Aorta (tissue), 5 donors: ENCODE measurements at regions not wholly inside any gene's neighbourhood (a gene's known extent, or its start where the extent isn't known, plus 50 kb on each side); places are given as distances from the start of the nearest gene placed in this dataset.

Experiments
- ATAC-seq: fragments of 200-7000 bp; cut with Tn5 transposase; one replicate; pipeline ENCODE4 v1.9.1; 2022; ENCODE audit warnings: moderate library complexity; ENCODE audit not compliant: low FRiP score
- DNase-seq, 2 donors: peaks; one replicate each; pipeline ENCODE4 v3.0.0-alpha.2; 2020
- H3K27ac ChIP-seq, 2 donors: one replicate each; pipeline ENCODE4 v1.5.1; 2013; ENCODE audit warnings: low read length in 2 of 2, mild to moderate bottlenecking in 2 of 2, moderate library complexity in 2 of 2, control low read depth in 1 of 2, inconsistent platforms in 1 of 2, low read depth in 1 of 2
- H3K27me3 ChIP-seq, 2 donors: one replicate each; pipeline ENCODE4 v1.6.1; 2013; ENCODE audit warnings: control low read depth in 1 of 2, low read length in 1 of 2, mild to moderate bottlenecking in 1 of 2, moderate library complexity in 1 of 2; ENCODE audit not compliant: insufficient read depth in 2 of 2, control insufficient read depth in 1 of 2
- H3K36me3 ChIP-seq, 2 donors: one replicate each; pipeline ENCODE4 v1.6.1; 2013; ENCODE audit warnings: control low read depth in 1 of 2, low read length in 1 of 2, mild to moderate bottlenecking in 1 of 2; ENCODE audit not compliant: insufficient read depth in 2 of 2, control insufficient read depth in 1 of 2
- H3K4me1 ChIP-seq, 2 donors: one replicate each; pipeline ENCODE4 v1.6.1; 2013; ENCODE audit warnings: low read length in 2 of 2, control low read depth in 1 of 2, mild to moderate bottlenecking in 1 of 2, moderate library complexity in 1 of 2; ENCODE audit not compliant: insufficient read depth in 2 of 2, control insufficient read depth in 1 of 2
- H3K4me3 ChIP-seq, 2 donors: one replicate each; pipeline ENCODE4 v1.5.1; 2013; ENCODE audit warnings: low read length in 2 of 2, control low read depth in 1 of 2, mild to moderate bottlenecking in 1 of 2
- H3K9me3 ChIP-seq: one replicate; pipeline ENCODE4 v1.6.1; 2013; ENCODE audit warnings: mild to moderate bottlenecking, low read length; ENCODE audit not compliant: control insufficient read depth
- WGBS, 2 donors: extraction: QIAGEN DNeasy Blood & Tissue Kit; methylation state at CpG; one replicate each; pipeline ENCODE4 v1.1.7; 2013; 5-methylcytosine and 5-hydroxymethylcytosine counted together
- intact Hi-C, 2 donors: fragments of 100-400 bp; cut with DNase I; formaldehyde crosslinking; loops; one replicate each; pipeline versions ENCODE4 v1.14.2 to v1.15.0; 2022
- donor health status: healthy with polysubstance abuse.
- donor health status: Bipolar disorder and iron deficiency.
- donor health status: DM: no; HTN: no; CAD: no.
- donor health status: DM: no; HTN: no; CAD: no.
- donor health status: DM: yes; HTN: yes; CAD: no.

GRCh38 chr19:28049875-28050274 is 1163.1 kb downstream of the UQCRFS1 start:
- Histone ChIP-seq H3K4me1 (no peaks in the 10 kb centered on the region), H3K4me3 (no peak overlapping the region), H3K36me3 (no peaks in the 10 kb centered on the region), H3K27me3 (no peaks in the 10 kb centered on the region), H3K9me3 (no peaks in the 10 kb centered on the region), H3K27ac (no peak overlapping the region)
- DNase-seq: no peak
- ATAC-seq: no peak
- intact Hi-C loops: no loop called here
- 81 to 87% methylated on average over 2 of the region's 2 CpGs for WGBS, 2 donors

- H3K9me3 ChIP-seq: no peaks in the 10 kb centered on the region
- ATAC-seq (no peak), DNase-seq (no peak)
- H3K4me1 ChIP-seq: no peaks in the 10 kb centered on the region
- intact Hi-C loops: no loop called here
- 89 to 96% methylated on average over 1 of the region's 1 CpG for WGBS, 2 donors
- no peak overlapping the region for H3K27ac ChIP-seq
- no peak overlapping the region for H3K4me3 ChIP-seq
- no peaks in the 10 kb centered on the region for H3K27me3 ChIP-seq
- no peaks in the 10 kb centered on the region for H3K36me3 ChIP-seq
Measured at GRCh38 chr19:28046932-28047331, 1166.0 kb downstream of the UQCRFS1 start.

- DNase-seq (no peak), ATAC-seq (no peak)
- intact Hi-C loops: no loop called here
- no peak overlapping the region for H3K27ac ChIP-seq
- no peaks in the 10 kb centered on the region for H3K27me3 ChIP-seq
- no peak overlapping the region for H3K4me3 ChIP-seq
- no peaks in the 10 kb centered on the region for H3K9me3 ChIP-seq
- 80 to 86% methylated on average over 2 of the region's 2 CpGs for WGBS, 2 donors
- no peaks in the 10 kb centered on the region for H3K4me1 ChIP-seq
- no peaks in the 10 kb centered on the region for H3K36me3 ChIP-seq
Measured at GRCh38 chr19:28045621-28046020, 1167.3 kb downstream of the UQCRFS1 start.

- DNase-seq (no peak), ATAC-seq (no peak)
- intact Hi-C loops: no loop called here
- H3K36me3 ChIP-seq: no peaks in the 10 kb centered on the region
- no peak overlapping the region for H3K4me3 ChIP-seq
- H3K27ac ChIP-seq: no peak overlapping the region
- no peaks in the 10 kb centered on the region for H3K9me3 ChIP-seq
- H3K27me3 ChIP-seq: no peaks in the 10 kb centered on the region
- WGBS, 2 donors: 74 to 76% methylated on average over 4 of the region's 4 CpGs
- no peaks in the 10 kb centered on the region for H3K4me1 ChIP-seq
Measured at GRCh38 chr19:28044477-28044876, 1168.5 kb downstream of the UQCRFS1 start.

- H3K27ac ChIP-seq: no peak overlapping the region
- 48 to 50% methylated on average over 4 of the region's 4 CpGs for WGBS, 2 donors
- ATAC-seq: no peak
- H3K4me3 ChIP-seq: no peak overlapping the region
- no peaks in the 10 kb centered on the region for H3K9me3 ChIP-seq
- no peaks in the 10 kb centered on the region for H3K36me3 ChIP-seq
- H3K27me3 ChIP-seq: no peaks in the 10 kb centered on the region
- intact Hi-C loops: no loop called here
- DNase-seq: no peak
- no peaks in the 10 kb centered on the region for H3K4me1 ChIP-seq
Measured at GRCh38 chr19:28042516-28042915, 1170.4 kb downstream of the UQCRFS1 start.

- no peak for DNase-seq
- no peaks in the 10 kb centered on the region for H3K9me3 ChIP-seq
- 70 to 75% methylated on average over 4 of the region's 4 CpGs for WGBS, 2 donors
- intact Hi-C loops: no loop called here
- H3K27me3 ChIP-seq: no peaks in the 10 kb centered on the region
- H3K27ac ChIP-seq: no peak overlapping the region
- ATAC-seq: no peak
- H3K4me3 ChIP-seq: no peak overlapping the region
- H3K36me3 ChIP-seq: no peaks in the 10 kb centered on the region
- H3K4me1 ChIP-seq: no peaks in the 10 kb centered on the region
Measured at GRCh38 chr19:28039677-28040381, 1173.1 kb downstream of the UQCRFS1 start.

GRCh38 chr19:28037186-28037585 is 1175.8 kb downstream of the UQCRFS1 start:
- ATAC-seq (no peak), DNase-seq (no peak)
- Histone ChIP-seq H3K27ac (no peak overlapping the region), H3K27me3 (no peaks in the 10 kb centered on the region), H3K4me1 (no peaks in the 10 kb centered on the region), H3K9me3 (peaks cover 2% of the 10 kb centered on the region), H3K36me3 (no peaks in the 10 kb centered on the region), H3K4me3 (no peak overlapping the region)
- intact Hi-C loops: no loop called here
- WGBS, 2 donors: 38 to 54% methylated on average over 4 of the region's 4 CpGs

- Histone ChIP-seq H3K9me3 (peaks cover 2% of the 10 kb centered on the region), H3K4me1 (no peaks in the 10 kb centered on the region), H3K36me3 (no peaks in the 10 kb centered on the region), H3K4me3 (no peak overlapping the region), H3K27me3 (no peaks in the 10 kb centered on the region), H3K27ac (no peak overlapping the region)
- intact Hi-C loops: no loop called here
- 50 to 56% methylated on average over 1 of the region's 1 CpG for WGBS, 2 donors
- ATAC-seq (no peak), DNase-seq (no peak)
Measured at GRCh38 chr19:28036486-28036885, 1176.5 kb downstream of the UQCRFS1 start.

GRCh38 chr19:28034936-28035335 is 1178.0 kb downstream of the UQCRFS1 start:
- H3K36me3 ChIP-seq: no peaks in the 10 kb centered on the region
- H3K9me3 ChIP-seq: peaks cover 2% of the 10 kb centered on the region
- ATAC-seq: no peak
- WGBS, 2 donors: 28 to 37% methylated on average over 5 of the region's 5 CpGs
- H3K4me1 ChIP-seq: no peaks in the 10 kb centered on the region
- no peak overlapping the region for H3K27ac ChIP-seq
- no peak for DNase-seq
- intact Hi-C loops: no loop called here
- no peaks in the 10 kb centered on the region for H3K27me3 ChIP-seq
- H3K4me3 ChIP-seq: no peak overlapping the region
